Right cardiac atrium (tissue), 5 donors: ENCODE measurements at regions not wholly inside any gene's neighbourhood (a gene's known extent, or its start where the extent isn't known, plus 50 kb on each side); places are given as distances from the start of the nearest gene placed in this dataset.
"Not testable (repeated sequence)": the region's sequence is repeated elsewhere in the genome, so short reads cannot be mapped to it uniquely, and the experiment has no call there.

Source experiments
- ATAC-seq, 2 donors: fragments of 200-7000 bp; cut with Tn5 transposase; one replicate each; pipeline versions ENCODE4 v1.8.0 to v1.9.1; 2020; ENCODE audit warnings: moderate library complexity in 2 of 2, mild to moderate bottlenecking in 1 of 2
- DNase-seq, 3 donors: peaks; one replicate each; pipeline ENCODE4 v3.0.0-alpha.2; 2020
- H3K27ac ChIP-seq: one replicate; pipeline ENCODE4 v1.5.1; 2013; ENCODE audit warnings: mild to moderate bottlenecking, low read length, control low read depth, moderate library complexity
- H3K27me3 ChIP-seq: one replicate; pipeline ENCODE4 v1.6.1; 2013; ENCODE audit not compliant: control insufficient read depth, insufficient read depth
- H3K4me1 ChIP-seq: one replicate; pipeline ENCODE4 v1.6.1; 2013; ENCODE audit warnings: low read length; ENCODE audit not compliant: control insufficient read depth, insufficient read depth
- H3K4me3 ChIP-seq: one replicate; pipeline ENCODE4 v1.5.1; 2013; ENCODE audit warnings: low read length, control low read depth
- H3K9me3 ChIP-seq: one replicate; pipeline ENCODE4 v1.6.1; 2013; ENCODE audit warnings: low read length; ENCODE audit not compliant: control insufficient read depth
- WGBS: extraction: QIAGEN DNeasy Blood & Tissue Kit; methylation state at CpG from one replicate; pipeline ENCODE4 v1.1.7; 2013; 5-methylcytosine and 5-hydroxymethylcytosine counted together
- intact Hi-C, 4 donors: fragments of 100-400 bp; cut with DNase I; formaldehyde crosslinking; loops; one replicate each; pipeline versions ENCODE4 v1.11.0 to v1.14.0; 2022 to 2023
- donor health status: healthy with polysubstance abuse.
- donor health status: DM: no; HTN: yes; CAD: no.
- donor health status: DM: no; HTN: no; CAD: no.
- donor health status: DM: no; HTN: yes; CAD: no; lungs with severe emphysema.
- donor health status: DM: yes; HTN: yes; CAD: no.

DNA sequence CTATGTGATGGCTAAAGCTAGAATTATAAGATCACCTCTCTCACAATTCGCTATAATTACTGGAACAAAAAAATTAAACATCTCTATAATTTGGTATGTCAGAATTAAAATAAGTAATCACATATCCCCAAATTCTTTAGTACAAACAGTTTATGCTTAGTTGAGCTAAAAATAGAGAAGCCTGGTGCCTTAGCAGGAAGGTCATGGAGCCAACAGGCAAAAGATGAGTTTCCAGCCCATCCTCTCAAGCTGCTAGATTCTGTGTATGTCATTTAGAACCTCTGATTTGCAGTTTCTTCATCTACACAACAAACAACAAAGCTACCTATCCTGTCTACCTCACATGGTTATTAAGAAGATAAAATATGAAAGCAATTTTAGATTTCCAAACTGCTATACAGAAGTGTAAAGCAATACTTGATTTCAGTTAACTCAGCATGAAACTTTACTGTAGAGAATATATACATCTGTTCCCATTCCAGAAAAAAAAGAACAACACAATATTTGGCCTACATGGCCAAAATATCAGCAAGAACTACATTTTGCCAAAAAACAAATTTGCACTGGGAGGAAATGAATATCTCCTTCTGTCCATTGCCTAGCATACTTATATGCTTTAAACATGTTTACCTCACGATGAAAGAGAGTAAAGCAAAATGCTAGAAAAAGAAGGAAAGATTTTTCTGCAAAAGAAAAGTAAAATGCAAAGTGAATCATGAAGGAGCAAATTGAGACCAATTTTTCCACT is 294.0 kb upstream of the MIR17HG start:
- Histone ChIP-seq H3K4me1 (no peaks in the 10 kb centered on the region), H3K4me3 (no peak overlapping the region), H3K27ac (no peak overlapping the region), H3K27me3 (no peaks in the 10 kb centered on the region), H3K9me3 (peaks cover 2% of the 10 kb centered on the region)
- no peak for DNase-seq
- 84% methylated on average over 2 of the region's 2 CpGs for WGBS
- intact Hi-C loops, result no loop called here
- no peak for ATAC-seq

DNA sequence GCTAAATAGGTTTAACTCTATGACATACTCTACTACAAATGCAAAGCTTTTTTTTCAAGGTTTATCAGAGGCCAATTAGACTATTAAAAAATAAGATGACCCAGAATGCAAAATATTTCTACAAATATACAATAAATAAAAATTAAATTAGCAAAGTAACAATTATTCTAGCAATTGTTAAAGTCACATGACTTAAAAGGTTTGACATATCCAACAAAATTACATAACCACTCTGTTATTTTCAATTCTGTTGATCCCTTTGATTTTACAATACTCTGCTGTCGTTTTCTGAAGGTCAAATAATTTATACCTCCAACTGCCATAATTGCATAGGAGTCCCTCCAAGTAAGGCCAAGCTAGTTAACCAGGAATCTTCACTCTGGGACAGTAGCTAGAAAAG is 292.6 kb upstream of the MIR17HG start:
- DNase-seq (no peak), ATAC-seq (no peak)
- Histone ChIP-seq H3K27me3 (no peaks in the 10 kb centered on the region), H3K9me3 (peaks cover 2% of the 10 kb centered on the region), H3K4me3 (no peak overlapping the region), H3K27ac (no peak overlapping the region), H3K4me1 (no peaks in the 10 kb centered on the region)
- intact Hi-C loops, result no loop called here
- WGBS, result 65% methylated on average over 1 of the region's 1 CpG

DNA sequence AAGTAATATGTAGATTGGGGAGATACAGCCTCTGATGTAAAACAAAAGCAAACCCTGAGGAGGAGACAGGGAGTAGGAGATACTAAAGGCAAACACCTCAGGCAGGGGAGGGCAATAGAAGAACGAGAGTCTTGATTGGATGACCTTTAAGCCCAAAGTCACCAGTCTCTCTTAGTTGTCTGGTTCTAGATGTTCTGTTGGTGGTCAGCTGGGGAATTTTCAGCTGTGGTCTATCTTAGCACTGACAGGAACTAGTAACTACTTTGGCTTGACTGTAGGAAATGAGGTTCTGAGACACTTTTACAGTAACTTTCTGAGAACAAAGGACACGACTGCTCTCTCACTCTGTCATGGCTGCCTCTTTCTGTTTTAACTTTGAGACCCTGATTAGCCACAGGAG is 290.7 kb upstream of the MIR17HG start:
- WGBS, result 67% methylated on average over 2 of the region's 2 CpGs
- intact Hi-C loops, result no loop called here
- Histone ChIP-seq H3K27ac (no peak overlapping the region), H3K4me1 (no peaks in the 10 kb centered on the region), H3K4me3 (no peak overlapping the region), H3K27me3 (no peaks in the 10 kb centered on the region), H3K9me3 (peaks cover 2% of the 10 kb centered on the region)
- DNase-seq (no peak), ATAC-seq (no peak)

DNA sequence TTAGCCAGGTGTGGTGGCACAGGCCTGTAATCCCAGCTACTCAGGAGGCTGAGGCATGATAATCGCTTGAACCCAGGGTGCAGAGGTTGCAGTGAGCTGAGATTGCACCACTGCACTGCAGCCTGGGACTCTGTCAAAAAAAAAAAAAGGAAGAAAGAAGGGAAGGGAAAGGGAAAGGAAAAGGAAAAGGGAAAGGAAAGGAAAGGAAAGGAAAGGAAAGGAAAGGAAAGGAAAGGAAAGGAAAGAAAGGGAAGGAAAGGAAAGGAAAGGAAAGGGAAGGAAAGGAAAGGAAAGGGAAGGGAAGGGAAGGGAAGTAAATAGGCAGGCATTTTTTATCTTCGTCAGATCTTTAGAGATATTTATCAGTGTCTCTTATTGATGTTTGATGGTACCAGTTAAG is 290.0 kb upstream of the MIR17HG start:
- ATAC-seq, H3K4me1 ChIP-seq, H3K27me3 ChIP-seq, intact Hi-C loops, DNase-seq, H3K4me3 ChIP-seq, H3K9me3 ChIP-seq, H3K27ac ChIP-seq: not testable (repeated sequence)
- 93% methylated on average over 2 of the region's 2 CpGs for WGBS

DNA sequence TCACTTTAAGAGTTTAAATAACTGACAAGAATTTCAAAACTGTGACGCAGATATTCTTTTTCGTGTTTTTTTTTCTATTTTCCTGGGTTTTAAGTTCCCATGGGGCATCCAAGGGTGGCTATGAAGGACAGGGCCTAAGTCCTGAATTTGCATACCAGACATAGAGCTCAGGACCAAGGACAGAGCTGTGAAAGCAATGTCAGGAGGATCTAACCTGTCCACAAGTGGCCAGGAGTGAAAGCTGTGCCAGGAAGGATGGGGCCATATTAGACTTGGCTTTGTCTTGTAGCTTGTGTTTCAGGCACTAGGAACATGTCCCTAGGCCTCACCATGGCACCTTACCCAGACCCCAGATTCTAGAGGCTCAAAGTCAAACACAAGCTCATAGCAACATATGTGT is 289.4 kb upstream of the MIR17HG start:
- Histone ChIP-seq H3K4me1 (no peaks in the 10 kb centered on the region), H3K27ac (no peak overlapping the region), H3K4me3 (no peak overlapping the region), H3K27me3 (no peaks in the 10 kb centered on the region), H3K9me3 (peaks cover 2% of the 10 kb centered on the region)
- intact Hi-C loops, result no loop called here
- DNase-seq, result no peak
- 92% methylated on average over 2 of the region's 2 CpGs for WGBS
- ATAC-seq, result no peak

DNA sequence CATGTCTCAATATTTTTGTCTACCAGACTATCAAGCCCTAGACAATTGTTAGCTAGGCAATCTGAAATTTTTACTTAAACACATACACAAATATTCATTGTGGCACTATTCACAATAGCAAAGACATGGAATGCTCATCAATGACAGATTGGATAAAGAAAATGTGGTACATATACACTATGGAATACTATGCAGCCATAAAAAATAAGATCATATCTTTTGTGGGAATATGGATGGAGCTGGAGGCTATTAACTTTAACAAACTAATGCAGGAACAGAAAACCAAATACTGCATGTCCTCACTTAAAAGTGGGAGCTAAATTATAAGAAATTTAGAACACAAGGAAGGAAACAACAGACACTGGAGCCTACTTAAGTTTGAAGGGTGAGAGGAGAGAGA is 288.6 kb upstream of the MIR17HG start:
- DNase-seq (no peak), ATAC-seq (no peak)
- intact Hi-C loops, result no loop called here
- Histone ChIP-seq H3K4me1 (no peaks in the 10 kb centered on the region), H3K27ac (no peak overlapping the region), H3K27me3 (no peaks in the 10 kb centered on the region), H3K4me3 (no peak overlapping the region), H3K9me3 (peaks cover 2% of the 10 kb centered on the region)

DNA sequence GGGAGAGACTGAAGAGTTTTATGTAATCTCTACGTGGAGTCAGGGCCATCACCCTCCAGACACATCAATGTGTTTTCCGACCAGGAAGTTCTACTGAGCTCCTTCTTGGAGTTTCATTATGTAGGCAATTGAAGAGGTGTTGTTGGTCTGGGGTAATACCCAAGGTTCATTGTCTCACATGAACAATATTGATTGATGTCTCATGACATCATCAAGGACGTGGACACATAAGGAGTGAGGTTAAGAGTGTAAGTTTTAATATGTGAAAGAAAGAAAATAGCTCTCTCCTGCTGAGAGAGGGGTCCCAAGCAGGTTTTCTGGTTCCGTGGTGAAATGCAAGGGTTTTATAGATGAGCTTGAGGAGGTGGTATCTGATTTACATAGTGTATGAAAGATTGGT is 280.7 kb upstream of the MIR17HG start:
- no peak for ATAC-seq
- Histone ChIP-seq H3K4me3 (no peak overlapping the region), H3K27me3 (no peaks in the 10 kb centered on the region), H3K27ac (no peak overlapping the region), H3K4me1 (no peaks in the 10 kb centered on the region), H3K9me3 (no peaks in the 10 kb centered on the region)
- intact Hi-C loops, result no loop called here
- DNase-seq, result no peak
- 73% methylated on average over 4 of the region's 4 CpGs for WGBS

DNA sequence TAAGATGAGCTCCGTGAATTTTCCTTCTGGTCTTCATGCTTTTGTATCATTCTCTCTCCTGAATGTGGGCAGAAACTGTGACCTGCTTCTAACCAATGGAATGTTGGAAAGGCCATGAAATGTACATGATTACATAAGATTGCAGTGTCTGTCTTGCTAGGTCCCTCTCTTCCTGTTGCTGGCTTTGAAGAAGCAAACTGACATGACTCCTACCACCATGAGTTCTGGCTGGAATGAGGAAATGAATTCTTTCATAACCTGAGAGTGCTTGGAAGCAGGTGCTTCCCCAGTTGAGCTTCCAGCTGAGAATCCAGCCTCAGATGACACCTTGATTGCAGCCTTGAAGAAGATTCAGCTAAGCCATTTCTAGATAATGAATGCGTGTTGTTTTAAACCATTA is 275.0 kb upstream of the MIR17HG start:
- intact Hi-C loops, result no loop called here

DNA sequence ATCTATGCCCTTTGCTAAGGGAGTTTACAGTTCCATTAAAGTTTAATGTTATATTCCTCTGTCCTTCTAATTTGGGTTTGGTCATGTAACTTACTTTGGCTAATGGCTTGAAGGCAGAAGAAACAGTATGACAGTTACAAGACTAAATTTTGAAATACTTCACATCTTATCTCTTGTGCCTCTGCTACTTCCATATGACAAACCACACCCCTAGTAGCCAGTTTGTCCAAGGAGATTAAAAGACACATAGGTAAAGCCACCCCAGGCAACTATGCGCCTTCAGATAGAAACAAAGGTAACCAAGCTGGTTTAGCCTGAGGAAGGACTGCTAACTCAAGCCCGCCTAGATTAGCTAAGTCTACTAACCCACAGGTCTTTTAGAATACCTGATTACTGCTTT is 273.4 kb upstream of the MIR17HG start:
- H3K4me3 ChIP-seq, result no peak overlapping the region
- no peak overlapping the region for H3K27ac ChIP-seq
- H3K4me1 ChIP-seq, result no peaks in the 10 kb centered on the region
- ATAC-seq (no peak), DNase-seq (no peak)
- WGBS, result 97% methylated on average over 2 of the region's 2 CpGs
- H3K9me3 ChIP-seq, result no peaks in the 10 kb centered on the region
- intact Hi-C loops, result no loop called here
- H3K27me3 ChIP-seq, result no peaks in the 10 kb centered on the region

More for the DNA sequence above, 275.0 kb upstream of the MIR17HG start:
- DNase-seq, result no peak
- no peaks in the 10 kb centered on the region for H3K27me3 ChIP-seq
- no peak overlapping the region for H3K27ac ChIP-seq
- no peaks in the 10 kb centered on the region for H3K4me1 ChIP-seq
- WGBS, result 93% methylated on average over 2 of the region's 2 CpGs
- H3K4me3 ChIP-seq, result no peak overlapping the region
- H3K9me3 ChIP-seq, result no peaks in the 10 kb centered on the region
- ATAC-seq, result no peak

DNA sequence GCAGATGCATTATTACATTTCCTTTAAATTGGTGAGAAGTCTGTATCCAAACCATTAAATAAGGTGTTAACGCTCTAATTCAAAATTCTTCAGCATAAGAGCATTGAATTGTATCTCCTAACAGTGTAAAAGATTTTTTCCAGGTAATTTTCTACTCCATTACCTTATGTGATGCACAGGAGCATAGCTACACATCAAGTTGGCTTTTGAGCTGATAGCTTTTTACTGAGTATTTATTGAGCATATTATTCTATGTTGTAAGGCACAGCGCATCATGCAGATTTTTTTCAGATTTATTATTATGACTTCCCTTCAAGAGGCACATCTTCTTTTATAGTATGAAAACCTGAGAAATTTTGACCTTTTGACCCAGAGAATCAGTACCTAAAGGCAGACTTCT is 270.7 kb upstream of the MIR17HG start:
- H3K4me1 ChIP-seq, result no peaks in the 10 kb centered on the region
- no peak overlapping the region for H3K27ac ChIP-seq
- DNase-seq, result no peak
- intact Hi-C loops, result no loop called here
- WGBS, result 96% methylated on average over 2 of the region's 2 CpGs
- peaks cover 2% of the 10 kb centered on the region for H3K27me3 ChIP-seq
- no peak overlapping the region for H3K4me3 ChIP-seq
- H3K9me3 ChIP-seq, result no peaks in the 10 kb centered on the region
- ATAC-seq, result no peak

DNA sequence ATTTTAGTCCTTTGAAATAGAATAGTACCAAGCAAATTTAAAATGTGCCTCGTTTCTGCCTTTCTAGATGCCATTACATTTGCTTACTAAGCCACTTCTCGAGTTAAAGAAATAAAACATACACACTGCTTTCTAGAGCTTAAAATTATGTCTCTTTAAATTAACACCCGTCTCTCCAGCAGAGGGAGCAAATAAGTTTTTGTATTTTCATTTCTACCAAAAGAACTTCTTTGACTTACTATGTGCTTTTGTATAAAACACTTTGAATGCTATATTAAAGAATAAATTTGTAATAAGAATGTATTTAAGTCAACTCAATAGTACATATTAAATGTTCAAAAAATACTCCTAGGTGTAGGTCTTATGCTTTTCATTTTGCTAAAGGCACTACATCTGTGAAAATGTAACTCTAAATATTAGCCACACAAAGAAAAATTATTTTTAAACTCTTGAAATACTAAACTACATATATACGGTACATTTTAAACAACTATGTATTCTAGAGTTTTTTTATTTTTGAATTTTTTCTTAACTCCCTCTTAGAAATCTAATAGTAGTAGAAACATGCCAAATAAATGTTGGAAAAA is 269.3 kb upstream of the MIR17HG start:
- intact Hi-C loops, result no loop called here
- H3K4me3 ChIP-seq, result no peak overlapping the region
- DNase-seq (no peak), ATAC-seq (no peak)
- H3K27ac ChIP-seq, result no peak overlapping the region
- peaks cover 2% of the 10 kb centered on the region for H3K27me3 ChIP-seq
- H3K4me1 ChIP-seq, result no peaks in the 10 kb centered on the region
- no peaks in the 10 kb centered on the region for H3K9me3 ChIP-seq
- 24% methylated on average over 4 of the region's 4 CpGs for WGBS

DNA sequence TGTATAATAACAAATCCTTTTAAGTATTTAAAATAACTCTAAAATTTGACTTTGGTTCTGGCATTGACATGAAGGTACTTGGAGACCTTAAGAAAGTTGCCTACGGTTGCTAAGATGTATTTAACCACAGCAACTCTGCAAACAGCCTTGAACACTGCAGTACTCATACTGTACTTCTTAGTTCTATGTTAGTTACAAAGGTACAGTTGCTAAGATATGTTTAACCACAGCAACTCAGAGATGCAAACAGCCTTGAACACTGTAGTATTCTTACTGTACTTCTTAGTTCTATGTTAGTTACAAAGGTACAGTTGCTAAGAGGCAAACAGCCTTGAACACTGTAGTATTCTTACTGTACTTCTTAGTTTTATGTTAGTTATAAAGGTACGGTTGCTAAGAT is 268.3 kb upstream of the MIR17HG start:
- WGBS, result 87% methylated on average over 2 of the region's 2 CpGs

More for the DNA sequence above, 268.3 kb upstream of the MIR17HG start:
- no peak overlapping the region for H3K27ac ChIP-seq
- no peaks in the 10 kb centered on the region for H3K9me3 ChIP-seq
- DNase-seq, result no peak
- ATAC-seq, result no peak
- H3K4me3 ChIP-seq, result no peak overlapping the region
- H3K27me3 ChIP-seq, result peaks cover 2% of the 10 kb centered on the region
- H3K4me1 ChIP-seq, result no peaks in the 10 kb centered on the region
- intact Hi-C loops, result no loop called here
